SK-N-SH (cell line): ENCODE measurements at regions not wholly inside any gene's neighbourhood (a gene's known extent, or its start where the extent isn't known, plus 50 kb on each side); places are given as distances from the start of the nearest gene placed in this dataset.
"Not testable (repeated sequence)": the region's sequence is repeated elsewhere in the genome, so short reads cannot be mapped to it uniquely, and the experiment has no call there.

ENCODE experiments used
- JUND ChIP-seq: IDR thresholded peaks from 2 replicates; pipeline ENCODE4 v1.4.0; 2012
- MXI1 ChIP-seq: IDR thresholded peaks from 2 replicates; pipeline ENCODE4 v1.6.1; 2012; ENCODE audit warnings: mild to moderate bottlenecking, low read depth, low read length, improper control_type of control experiment
- POLR2AphosphoS5 ChIP-seq: IDR thresholded peaks from 2 replicates; pipeline ENCODE4 v1.6.1; 2012; ENCODE audit warnings: low read depth, low read length
- RAD21 ChIP-seq: IDR thresholded peaks from 2 replicates; pipeline ENCODE4 v1.6.1; 2012; ENCODE audit warnings: mild to moderate bottlenecking, low read length
- TF ChIP-seq, protein P1 (sequence below): fragments of 200-600 bp; sonication (generic); IDR thresholded peaks from 2 replicates; pipeline ENCODE4 v1.6.1; 2017; ENCODE audit warnings: antibody characterized with exemption, mild to moderate bottlenecking, moderate library complexity
- TF ChIP-seq, protein P2 (sequence below): fragments of 150-350 bp; IDR thresholded peaks from 2 replicates; pipeline ENCODE4 v1.6.1; 2016; ENCODE audit warnings: mild to moderate bottlenecking, low read depth, low read length

DNA sequence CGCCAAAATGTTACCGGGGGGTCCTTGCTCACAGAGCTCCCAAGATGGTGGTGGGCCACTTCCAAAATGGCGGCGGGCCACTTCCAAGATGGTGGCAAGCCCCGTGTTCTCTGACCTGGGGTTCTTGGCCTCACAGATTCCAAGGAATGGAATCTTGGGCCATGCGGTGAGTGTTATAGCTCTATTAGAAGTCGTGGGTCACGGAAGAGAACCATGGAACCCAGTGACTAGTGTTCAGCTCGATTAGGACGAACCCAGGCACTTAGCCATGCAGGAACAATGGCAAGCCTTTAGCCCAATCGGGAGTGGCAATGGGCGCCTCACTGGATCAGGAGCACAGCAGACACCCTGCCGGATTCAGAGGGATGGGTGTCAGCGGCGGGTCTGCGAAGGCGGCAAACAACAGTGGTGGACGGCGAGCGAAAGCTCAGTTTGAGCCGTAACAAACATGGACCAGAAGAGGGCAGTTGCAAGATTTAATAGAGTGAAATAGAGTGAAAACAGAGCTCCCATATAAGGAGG, 254.9 kb upstream of the CNR1 start:
- TF ChIP-seq MXI1, JUND, RAD21, POLR2AphosphoS5: not testable (repeated sequence)
- TF ChIP-seq, protein P1, sequence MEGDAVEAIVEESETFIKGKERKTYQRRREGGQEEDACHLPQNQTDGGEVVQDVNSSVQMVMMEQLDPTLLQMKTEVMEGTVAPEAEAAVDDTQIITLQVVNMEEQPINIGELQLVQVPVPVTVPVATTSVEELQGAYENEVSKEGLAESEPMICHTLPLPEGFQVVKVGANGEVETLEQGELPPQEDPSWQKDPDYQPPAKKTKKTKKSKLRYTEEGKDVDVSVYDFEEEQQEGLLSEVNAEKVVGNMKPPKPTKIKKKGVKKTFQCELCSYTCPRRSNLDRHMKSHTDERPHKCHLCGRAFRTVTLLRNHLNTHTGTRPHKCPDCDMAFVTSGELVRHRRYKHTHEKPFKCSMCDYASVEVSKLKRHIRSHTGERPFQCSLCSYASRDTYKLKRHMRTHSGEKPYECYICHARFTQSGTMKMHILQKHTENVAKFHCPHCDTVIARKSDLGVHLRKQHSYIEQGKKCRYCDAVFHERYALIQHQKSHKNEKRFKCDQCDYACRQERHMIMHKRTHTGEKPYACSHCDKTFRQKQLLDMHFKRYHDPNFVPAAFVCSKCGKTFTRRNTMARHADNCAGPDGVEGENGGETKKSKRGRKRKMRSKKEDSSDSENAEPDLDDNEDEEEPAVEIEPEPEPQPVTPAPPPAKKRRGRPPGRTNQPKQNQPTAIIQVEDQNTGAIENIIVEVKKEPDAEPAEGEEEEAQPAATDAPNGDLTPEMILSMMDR: not testable (repeated sequence)
- TF ChIP-seq, protein P2, sequence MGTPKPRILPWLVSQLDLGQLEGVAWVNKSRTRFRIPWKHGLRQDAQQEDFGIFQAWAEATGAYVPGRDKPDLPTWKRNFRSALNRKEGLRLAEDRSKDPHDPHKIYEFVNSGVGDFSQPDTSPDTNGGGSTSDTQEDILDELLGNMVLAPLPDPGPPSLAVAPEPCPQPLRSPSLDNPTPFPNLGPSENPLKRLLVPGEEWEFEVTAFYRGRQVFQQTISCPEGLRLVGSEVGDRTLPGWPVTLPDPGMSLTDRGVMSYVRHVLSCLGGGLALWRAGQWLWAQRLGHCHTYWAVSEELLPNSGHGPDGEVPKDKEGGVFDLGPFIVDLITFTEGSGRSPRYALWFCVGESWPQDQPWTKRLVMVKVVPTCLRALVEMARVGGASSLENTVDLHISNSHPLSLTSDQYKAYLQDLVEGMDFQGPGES: not testable (repeated sequence)
